Osteoblast (primary cell): ENCODE measurements at regions not wholly inside any gene's neighbourhood (a gene's known extent, or its start where the extent isn't known, plus 50 kb on each side); places are given as distances from the start of the nearest gene placed in this dataset.
"Not testable (repeated sequence)": the region's sequence is repeated elsewhere in the genome, so short reads cannot be mapped to it uniquely, and the experiment has no call there.

Experiments
- DNase-seq: peaks from one replicate; pipeline ENCODE4 v3.0.0; 2011; ENCODE audit warnings: low spot score, mixed read lengths; ENCODE audit not compliant: insufficient read length; ENCODE audit errors: missing footprints
- H2AFZ ChIP-seq: 2 replicates; pipeline ENCODE4 v1.6.0; 2011; ENCODE audit warnings: mild to moderate bottlenecking, low read length
- H3K27ac ChIP-seq: 2 replicates; pipeline ENCODE4 v1.5.1; 2011; ENCODE audit warnings: mild to moderate bottlenecking, low read depth, low read length, moderate library complexity
- H3K27me3 ChIP-seq: 2 replicates; pipeline ENCODE4 v1.6.0; 2012; ENCODE audit warnings: mild to moderate bottlenecking, control low read depth, inconsistent platforms, low read length, moderate library complexity; ENCODE audit not compliant: insufficient read depth
- H3K36me3 ChIP-seq: 2 replicates; pipeline ENCODE4 v1.5.1; 2011; ENCODE audit warnings: mild to moderate bottlenecking, low read length, control low read depth, moderate library complexity; ENCODE audit not compliant: insufficient read depth
- H3K4me1 ChIP-seq: 2 replicates; pipeline ENCODE4 v1.5.1; 2011; ENCODE audit warnings: mild to moderate bottlenecking, low read length, control low read depth, moderate library complexity; ENCODE audit not compliant: insufficient read depth
- H3K4me2 ChIP-seq: 2 replicates; pipeline ENCODE4 v1.6.0; 2011; ENCODE audit warnings: mild to moderate bottlenecking, low read length; ENCODE audit not compliant: insufficient read depth
- H3K4me3 ChIP-seq: fragments of 200-600 bp; sonication (generic); 3 replicates; pipeline ENCODE4 v1.5.1; 2012; ENCODE audit warnings: mild to moderate bottlenecking, low read length, inconsistent platforms; ENCODE audit not compliant: insufficient read depth
- H3K79me2 ChIP-seq: 2 replicates; pipeline ENCODE4 v1.6.0; 2012; ENCODE audit warnings: mild to moderate bottlenecking, low read length, control low read depth, inconsistent platforms; ENCODE audit not compliant: insufficient read depth
- H3K9me3 ChIP-seq: 2 replicates; pipeline ENCODE4 v1.5.1; 2011; ENCODE audit warnings: low read depth, low read length, control low read depth
- H4K20me1 ChIP-seq: 2 replicates; pipeline ENCODE4 v1.6.0; 2012; ENCODE audit warnings: mild to moderate bottlenecking, low read length, control low read depth; ENCODE audit not compliant: insufficient read depth
- CTCF ChIP-seq: IDR thresholded peaks from 2 replicates; pipeline ENCODE4 v1.5.1; 2011; ENCODE audit warnings: mild to moderate bottlenecking, low read depth, low read length, moderate library complexity; ENCODE audit errors: extremely low read depth

- H4K20me1 ChIP-seq = no peaks in the 10 kb centered on the region
- no peaks in the 10 kb centered on the region for H3K4me1 ChIP-seq
- peaks cover 2% of the 10 kb centered on the region for H3K9me3 ChIP-seq
- no peaks in the 10 kb centered on the region for H3K36me3 ChIP-seq
- H3K27me3 ChIP-seq = no peaks in the 10 kb centered on the region
- H3K4me2 ChIP-seq = no peak overlapping the region
- no peaks in the 10 kb centered on the region for H3K79me2 ChIP-seq
- H3K4me3 ChIP-seq = no peak overlapping the region
- DNase-seq = no peak
- H3K27ac ChIP-seq = no peak overlapping the region
- H2AFZ ChIP-seq = no peak overlapping the region
- no peak for TF ChIP-seq CTCF
These were observed 233.4 kb upstream of the CNTNAP5 start for GRCh38 chr2:123791684-123792083.

- H3K9me3 ChIP-seq, H3K4me1 ChIP-seq, H4K20me1 ChIP-seq, H3K36me3 ChIP-seq, H3K27me3 ChIP-seq, H3K27ac ChIP-seq, H3K79me2 ChIP-seq, H2AFZ ChIP-seq, DNase-seq, H3K4me3 ChIP-seq, H3K4me2 ChIP-seq: not testable (repeated sequence)
These were observed 221.0 kb upstream of the CNTNAP5 start for GRCh38 chr2:123804126-123804525.

- not testable (repeated sequence) for H3K4me2 ChIP-seq, H3K4me3 ChIP-seq, DNase-seq, H4K20me1 ChIP-seq, H3K27ac ChIP-seq, H2AFZ ChIP-seq, H3K4me1 ChIP-seq, H3K27me3 ChIP-seq, H3K36me3 ChIP-seq, H3K79me2 ChIP-seq, H3K9me3 ChIP-seq
These were observed 219.3 kb upstream of the CNTNAP5 start for GRCh38 chr2:123805746-123806145.

- Histone ChIP-seq H3K4me3 (no peak overlapping the region), H3K36me3 (no peaks in the 10 kb centered on the region), H4K20me1 (no peaks in the 10 kb centered on the region), H3K9me3 (peaks cover 2% of the 10 kb centered on the region), H2AFZ (no peak overlapping the region), H3K27me3 (no peaks in the 10 kb centered on the region), H3K4me1 (no peaks in the 10 kb centered on the region), H3K27ac (no peak overlapping the region), H3K4me2 (no peak overlapping the region), H3K79me2 (no peaks in the 10 kb centered on the region)
- no peak for TF ChIP-seq CTCF
- no peak for DNase-seq
These were observed 216.8 kb upstream of the CNTNAP5 start for GRCh38 chr2:123808243-123808642.

GRCh38 chr2:123811846-123812245 is 213.2 kb upstream of the CNTNAP5 start:
- H3K36me3 ChIP-seq = no peaks in the 10 kb centered on the region
- H3K27me3 ChIP-seq = no peaks in the 10 kb centered on the region
- no peaks in the 10 kb centered on the region for H4K20me1 ChIP-seq
- no peaks in the 10 kb centered on the region for H3K4me1 ChIP-seq
- H3K4me3 ChIP-seq = no peak overlapping the region
- no peak for DNase-seq
- no peak for TF ChIP-seq CTCF
- no peak overlapping the region for H3K27ac ChIP-seq
- H3K79me2 ChIP-seq = no peaks in the 10 kb centered on the region
- H2AFZ ChIP-seq = no peak overlapping the region
- no peak overlapping the region for H3K4me2 ChIP-seq
- H3K9me3 ChIP-seq = no peaks in the 10 kb centered on the region
